Kidney glomerular epithelial cell (primary cell): ENCODE measurements at regions not wholly inside any gene's neighbourhood (a gene's known extent, or its start where the extent isn't known, plus 50 kb on each side); places are given as distances from the start of the nearest gene placed in this dataset.

Experiments
- DNase-seq: peaks from one replicate; lab custom pipeline; 2025; lab: John Stamatoyannopoulos, UW

DNA sequence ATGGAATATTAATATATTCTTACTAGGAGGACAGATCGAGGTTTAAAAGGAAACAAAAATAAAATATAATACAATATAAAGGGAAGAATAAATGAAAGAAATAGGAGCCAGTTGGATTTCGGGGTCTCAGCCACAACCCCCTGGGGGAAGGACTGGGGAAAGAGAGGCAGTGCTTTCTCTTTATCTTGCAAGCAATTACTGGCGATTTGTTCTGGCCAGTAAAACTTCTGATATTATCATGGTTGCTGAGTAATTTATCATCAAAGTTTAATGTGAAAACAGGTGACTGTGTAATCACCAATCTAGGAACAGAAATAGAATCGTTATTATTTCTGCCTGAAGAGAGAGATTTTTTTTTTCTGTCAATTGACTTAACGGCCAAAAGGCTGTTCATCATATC lies 917.7 kb upstream of the CELF4 start:
- DNase-seq = no peak

DNA sequence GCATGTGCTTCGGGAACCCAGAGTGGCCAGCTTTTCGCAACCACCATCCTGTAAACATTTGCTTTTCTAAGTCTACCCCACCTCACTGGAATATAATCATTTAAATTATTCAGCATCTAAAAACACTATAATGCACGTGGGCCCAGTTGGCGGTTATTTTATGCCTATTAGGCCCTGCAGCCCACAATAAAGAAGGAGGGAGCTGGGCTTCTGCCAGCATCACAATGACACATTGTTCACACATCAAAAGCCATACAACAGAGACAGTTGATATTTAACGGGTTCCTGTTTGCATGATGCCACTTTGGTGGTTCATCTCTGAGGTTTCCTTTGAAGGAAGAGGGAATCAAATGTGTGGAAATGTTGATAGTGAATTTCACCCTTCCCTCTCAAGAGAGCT lies 916.0 kb upstream of the CELF4 start:
- DNase-seq = no peak

DNA sequence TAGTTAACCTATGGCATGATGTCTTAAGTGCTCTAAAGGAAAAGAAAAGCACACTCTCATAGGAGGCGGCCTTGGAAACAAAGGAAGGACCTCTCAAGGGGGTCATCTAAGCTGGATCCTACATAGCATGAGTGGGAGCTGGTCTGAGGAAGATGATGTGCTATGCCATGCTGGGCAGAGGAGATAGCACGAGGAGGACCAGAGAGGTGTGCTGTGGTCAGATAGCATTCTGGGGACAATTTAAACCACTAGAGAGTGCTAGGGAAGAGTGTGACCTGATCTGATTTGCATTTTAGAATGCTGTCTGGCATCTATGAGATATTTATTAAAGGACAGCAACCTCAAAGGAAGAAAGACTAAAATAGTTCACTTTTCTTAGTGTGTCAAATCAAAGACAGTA lies 910.1 kb upstream of the CELF4 start:
- DNase-seq = no peak

DNA sequence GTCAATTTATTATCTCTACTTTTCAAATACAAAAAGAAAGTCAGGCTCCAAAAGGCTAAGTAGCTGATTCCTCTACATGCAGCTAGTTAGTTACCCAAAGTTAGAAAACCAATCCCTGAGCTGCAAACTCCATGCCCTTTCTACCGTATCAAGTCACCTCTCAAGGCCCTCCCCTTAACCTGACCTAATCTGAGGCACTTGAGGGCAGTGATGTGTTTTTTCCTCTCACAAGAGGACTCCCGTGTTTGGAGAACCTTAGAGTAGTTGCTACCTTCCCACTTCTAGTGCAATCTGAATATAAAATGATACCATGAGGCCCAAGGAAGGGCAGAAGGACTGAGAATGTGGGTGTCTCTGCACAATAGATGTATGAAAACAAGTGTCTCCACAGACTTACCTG lies 907.9 kb upstream of the CELF4 start:
- DNase-seq = no peak

DNA sequence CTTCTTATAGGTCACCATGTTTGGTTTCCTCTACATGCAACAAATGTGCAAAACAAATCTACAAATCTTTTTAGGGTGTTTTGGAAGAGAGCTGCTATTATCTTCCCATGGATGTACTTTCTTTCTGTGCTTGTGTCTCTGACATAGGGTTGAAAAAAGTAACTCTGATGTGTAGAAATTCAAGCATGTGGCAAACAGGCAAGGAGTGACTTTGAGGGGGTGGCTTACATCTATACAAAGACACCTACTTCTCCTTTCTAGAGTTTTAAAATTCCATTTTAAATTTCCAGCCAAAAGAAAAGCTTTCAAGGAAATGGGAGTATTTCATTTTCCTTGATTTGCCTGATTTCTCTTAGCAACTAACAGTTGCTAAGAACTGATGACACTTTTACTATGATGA lies 904.8 kb upstream of the CELF4 start:
- no peak for DNase-seq

DNA sequence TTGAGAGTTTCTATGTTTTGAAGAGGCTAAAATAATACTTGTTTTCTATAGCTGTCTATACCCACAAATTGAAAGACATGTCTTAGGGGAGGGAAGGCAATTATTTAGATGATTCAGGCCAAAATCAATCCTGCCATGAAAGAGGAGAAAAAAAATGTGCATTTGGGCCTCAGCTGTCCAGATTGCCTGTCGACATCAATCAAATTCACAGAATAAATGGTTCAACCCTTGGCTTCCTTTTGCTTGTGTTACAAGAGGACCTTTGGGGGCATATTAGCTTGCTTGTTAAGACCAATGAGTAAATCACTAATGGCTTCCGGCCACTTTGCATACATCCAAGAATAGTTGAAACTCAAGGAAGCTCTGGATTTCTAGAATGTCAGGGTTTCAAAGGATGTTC lies 900.8 kb upstream of the CELF4 start:
- no peak for DNase-seq

DNA sequence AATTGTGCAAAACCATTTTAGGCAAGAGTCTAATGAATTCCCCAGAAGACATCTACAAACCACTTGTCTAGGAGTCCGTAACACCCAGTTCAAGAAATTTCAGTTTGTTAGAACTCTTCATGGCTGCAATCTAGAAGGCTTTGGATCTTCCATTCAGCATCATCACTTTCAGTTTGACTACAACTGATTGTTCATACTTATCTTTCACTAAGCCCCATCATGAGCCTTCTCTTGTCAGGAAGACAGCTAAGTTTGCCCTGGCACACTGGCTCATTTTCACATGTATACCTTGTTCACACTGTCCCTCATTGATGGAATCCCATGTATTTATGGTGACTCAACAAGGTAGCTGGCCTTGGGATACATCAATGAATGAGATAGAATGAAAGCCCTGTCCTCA lies 898.4 kb upstream of the CELF4 start:
- no peak for DNase-seq

DNA sequence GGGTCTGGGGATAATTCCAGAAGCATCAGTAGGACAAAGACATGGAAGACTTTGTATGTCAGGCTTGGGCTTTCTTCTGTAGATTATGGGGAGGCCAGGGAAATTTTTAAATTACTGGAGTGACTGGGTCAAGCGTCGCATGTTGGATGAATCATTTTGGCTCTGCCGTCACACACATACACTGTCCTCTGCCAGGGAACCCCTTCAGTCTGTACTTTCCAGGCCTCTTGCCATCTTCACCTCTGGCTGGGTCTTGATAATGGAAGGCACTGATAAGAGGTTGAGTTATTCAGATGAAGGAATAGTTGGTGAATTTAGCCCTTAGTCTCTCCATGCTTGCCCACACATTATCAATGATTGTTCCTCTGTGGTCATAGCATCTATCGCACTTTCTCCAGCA lies 895.1 kb upstream of the CELF4 start:
- DNase-seq = no peak

DNA sequence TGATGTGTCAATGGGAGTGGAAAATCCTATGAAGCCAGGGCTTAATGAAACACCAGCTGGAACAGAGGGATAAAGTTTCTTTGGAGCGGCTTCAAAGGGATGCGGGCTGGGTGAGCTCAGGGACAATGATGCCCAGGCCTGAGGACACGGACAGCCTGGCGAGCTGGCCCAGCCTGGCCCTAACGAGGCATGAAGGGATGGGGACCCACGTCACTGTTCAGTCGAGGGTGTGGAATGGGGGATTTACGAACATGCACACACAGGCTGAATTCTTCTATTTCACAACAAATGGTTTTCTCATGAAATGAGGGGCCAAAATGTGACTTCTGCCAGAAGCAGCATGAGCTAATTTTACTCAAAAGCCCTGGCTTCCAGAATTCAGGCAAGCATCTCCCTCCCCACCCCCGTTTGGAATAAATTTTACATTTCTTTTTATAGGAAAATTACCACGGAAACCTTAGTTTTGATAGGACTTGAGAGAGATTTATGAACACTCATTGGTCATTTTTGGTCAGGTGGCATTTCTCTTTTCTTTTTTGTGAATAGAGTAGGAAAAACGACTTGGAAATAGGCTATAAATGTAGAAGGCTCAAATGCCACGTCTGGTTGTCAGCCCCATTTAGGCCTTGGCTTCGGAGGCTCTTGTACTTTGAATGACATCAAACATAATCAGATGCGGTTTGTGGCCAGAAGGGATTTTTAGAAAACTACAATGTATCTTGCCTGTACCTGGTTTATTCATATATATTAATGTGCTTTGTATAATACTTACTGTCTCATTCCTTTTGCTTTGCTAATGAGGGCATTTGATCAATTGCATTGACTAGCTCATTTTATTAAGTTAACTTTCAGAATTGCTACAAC lies 893.8 kb upstream of the CELF4 start:
- no peak for DNase-seq

DNA sequence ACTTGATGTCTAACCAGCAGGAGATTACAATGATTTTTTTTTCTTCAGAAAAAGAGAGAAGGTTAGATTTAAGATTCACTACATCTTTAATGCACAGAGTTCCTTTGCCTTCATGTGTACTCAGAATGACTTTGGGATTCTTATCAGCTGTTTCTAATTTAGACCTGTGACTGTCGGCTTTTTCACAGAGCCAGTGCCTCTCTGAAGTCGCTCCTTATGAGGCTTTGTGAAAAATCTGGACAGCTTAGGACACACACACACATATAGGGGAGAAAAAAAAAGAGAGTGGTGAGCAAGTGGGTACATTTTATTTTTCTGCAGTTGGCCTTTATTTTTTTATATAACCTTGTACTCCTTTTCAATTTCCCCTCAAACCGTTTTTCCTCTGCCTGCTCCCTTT lies 893.1 kb upstream of the CELF4 start:
- DNase-seq = no peak

DNA sequence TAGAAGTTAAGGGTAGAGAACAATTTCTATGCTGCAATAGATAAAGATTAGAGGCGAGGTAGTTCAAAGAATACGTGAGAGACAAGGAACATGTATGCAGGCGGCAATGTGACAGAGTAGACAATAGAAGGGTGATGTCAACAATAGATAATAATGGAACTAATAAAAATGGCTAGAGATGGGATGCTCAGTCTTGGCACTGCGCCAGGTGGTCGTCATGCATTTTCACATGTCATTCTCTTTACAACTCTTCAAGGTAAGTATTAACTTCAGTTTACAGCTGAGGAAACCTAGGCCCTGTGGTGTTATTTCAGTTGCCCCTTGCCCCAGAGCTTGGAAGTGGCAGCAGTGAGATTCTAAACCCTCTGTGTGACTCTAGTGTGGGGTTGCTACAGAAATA lies 890.7 kb upstream of the CELF4 start:
- DNase-seq = no peak

DNA sequence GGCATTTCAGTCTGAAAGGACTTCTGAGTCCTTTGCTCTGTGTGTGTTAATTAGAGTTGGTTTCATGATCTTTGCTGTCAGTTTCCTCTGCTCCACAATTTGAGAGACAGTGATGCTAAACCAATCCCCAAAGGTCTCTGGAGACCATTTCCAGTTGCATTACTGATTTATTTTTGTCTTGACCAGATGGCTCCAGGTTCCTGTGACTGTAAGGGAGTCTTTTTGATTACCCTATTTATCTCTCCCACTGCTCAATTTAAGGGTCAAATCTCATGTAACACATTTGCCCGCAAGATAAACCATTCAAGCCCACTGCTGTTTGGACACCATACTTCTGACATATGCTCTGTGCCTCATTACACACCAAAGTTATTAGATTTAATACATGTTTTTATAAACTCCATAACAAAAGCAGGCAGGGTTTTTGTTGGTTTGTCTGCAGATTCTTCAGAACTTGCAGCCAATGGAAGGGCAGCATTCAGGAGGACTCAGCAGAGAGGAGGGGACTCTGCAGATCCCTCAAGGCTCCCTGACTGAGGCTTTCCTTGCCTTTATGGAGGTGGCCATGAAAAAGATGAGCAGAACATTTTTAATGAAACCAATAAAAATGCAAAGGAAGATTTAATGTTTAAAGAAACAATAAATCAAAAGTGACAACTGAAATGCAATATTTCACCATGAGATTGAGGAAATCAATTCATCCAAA lies 889.3 kb upstream of the CELF4 start:
- DNase-seq = no peak

DNA sequence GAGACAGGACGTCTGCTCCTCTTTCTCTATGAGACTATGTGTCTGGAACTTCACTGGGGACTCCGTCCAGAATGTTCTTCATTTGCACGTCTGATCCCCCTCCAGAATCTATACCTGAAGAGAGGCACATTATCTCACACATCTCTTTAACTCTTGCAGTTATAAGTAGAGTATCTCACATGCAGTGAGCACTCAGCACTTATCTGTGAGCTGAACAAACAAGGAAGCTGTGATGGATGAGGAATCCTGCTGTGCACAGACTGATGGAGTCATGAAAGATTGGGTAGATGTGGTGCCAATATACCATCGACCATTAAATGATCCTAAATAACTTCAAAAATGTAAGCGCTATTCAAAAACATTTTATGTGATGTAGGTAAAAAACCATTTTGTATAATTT lies 888.3 kb upstream of the CELF4 start:
- DNase-seq = no peak

DNA sequence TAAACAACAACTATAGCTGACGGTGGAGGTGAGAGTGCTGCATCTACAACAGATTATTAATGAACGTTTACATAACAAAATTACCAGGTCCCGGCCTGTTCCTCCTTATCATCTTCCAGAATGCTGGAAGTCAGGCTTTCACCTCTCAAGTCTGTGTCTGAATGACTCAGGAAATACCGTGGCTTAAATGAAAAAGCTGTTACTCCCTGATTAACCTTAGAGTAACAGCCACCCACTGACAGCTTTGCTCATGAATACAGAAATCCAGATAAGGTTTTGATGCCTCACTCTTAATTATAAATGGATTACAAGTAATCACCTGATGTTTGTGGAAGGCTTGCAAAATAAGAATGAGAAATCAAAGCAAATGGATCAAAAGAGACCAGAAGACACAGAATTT lies 885.3 kb upstream of the CELF4 start:
- DNase-seq = no peak

DNA sequence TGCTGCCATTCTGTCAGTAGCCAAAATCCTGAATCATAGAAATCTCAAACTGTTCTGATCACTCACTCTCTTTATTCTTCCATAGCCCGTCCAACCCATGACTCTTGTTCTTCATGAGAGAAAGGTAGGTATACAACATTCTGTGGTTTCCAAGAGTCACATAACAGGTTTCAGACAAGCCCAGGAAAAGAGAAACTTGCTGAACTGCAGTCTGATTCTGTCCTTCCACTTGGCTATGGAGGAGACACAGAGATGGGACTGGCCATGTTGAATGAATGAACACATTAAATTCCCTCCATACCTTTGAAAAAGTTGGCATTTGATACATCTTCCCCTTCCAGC lies 880.2 kb upstream of the CELF4 start:
- no peak for DNase-seq

DNA sequence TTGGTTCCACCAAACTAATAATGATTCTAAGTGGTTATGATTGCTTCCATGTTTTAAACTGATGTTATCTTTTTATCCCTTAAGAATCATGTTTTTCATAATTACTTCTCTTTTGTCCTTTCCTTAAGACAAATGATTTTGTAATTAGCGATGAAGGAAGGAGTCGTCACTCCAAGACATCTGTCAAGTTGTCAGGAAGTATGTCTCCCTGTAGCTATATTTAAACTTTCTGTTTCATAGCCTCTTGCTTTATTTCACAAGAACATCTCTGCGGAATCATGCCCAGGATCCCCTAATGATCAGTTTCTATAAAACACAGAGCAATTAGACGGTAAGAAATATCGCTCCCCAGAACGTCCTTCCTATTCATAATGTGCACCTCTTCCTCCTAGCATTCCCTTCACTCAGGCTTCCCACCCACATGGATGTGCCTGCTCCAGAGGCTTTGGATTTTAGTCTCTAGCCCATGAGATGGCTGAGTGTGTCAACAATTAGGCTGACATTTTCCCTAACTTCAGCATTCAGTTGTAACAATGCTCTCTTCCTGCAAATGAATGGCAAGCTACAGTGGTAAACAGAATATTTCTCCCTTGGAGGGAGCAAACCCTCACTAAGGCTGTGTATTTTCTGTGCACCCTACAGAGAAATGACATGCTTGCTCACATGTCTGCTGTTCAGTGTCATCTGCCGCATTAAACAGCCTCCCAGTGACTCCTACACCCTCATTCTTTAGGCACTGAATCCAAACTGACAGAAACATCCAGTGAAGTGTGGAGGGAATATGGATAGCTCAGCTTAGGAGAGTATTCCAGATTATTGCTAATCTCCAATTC lies 879.6 kb upstream of the CELF4 start:
- DNase-seq = no peak

DNA sequence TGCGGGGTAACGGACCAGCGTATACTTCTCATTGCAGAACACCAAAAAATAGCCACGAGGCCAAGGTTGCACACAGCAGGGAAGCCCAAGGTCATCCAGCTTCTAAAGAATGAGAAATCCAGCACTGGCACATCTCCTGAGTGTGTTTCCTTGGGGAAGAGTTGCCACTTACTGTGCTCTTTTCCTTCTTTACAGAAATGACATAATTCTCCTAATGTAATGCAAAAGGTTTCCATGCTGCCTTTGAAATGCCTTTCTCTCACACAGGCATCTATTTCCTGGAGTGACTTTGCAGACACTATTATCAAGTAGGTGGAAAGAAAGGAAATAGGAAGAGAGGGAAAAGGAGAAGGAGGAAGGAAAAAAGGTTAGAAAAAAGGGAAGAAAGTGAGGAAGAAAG lies 862.1 kb upstream of the CELF4 start:
- DNase-seq = no peak

DNA sequence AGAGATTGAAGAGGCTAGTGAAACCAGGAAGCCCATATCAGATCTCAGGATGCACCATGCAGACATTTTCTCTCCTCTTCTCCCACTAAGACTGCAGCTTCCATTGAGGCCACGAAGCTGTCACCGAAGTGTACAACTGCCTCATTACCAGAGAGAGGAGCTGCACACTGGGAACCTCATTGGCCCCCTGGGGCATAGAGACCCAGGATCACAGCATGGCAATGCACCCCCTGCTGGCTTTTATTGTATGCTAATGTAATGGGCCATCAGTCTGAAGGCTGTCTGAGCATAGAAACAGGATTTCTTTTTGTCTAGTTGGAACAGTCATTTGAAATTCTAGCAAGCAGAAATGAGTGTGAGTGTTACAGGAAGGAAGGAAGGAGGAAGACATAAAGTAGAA lies 861.6 kb upstream of the CELF4 start:
- no peak for DNase-seq

DNA sequence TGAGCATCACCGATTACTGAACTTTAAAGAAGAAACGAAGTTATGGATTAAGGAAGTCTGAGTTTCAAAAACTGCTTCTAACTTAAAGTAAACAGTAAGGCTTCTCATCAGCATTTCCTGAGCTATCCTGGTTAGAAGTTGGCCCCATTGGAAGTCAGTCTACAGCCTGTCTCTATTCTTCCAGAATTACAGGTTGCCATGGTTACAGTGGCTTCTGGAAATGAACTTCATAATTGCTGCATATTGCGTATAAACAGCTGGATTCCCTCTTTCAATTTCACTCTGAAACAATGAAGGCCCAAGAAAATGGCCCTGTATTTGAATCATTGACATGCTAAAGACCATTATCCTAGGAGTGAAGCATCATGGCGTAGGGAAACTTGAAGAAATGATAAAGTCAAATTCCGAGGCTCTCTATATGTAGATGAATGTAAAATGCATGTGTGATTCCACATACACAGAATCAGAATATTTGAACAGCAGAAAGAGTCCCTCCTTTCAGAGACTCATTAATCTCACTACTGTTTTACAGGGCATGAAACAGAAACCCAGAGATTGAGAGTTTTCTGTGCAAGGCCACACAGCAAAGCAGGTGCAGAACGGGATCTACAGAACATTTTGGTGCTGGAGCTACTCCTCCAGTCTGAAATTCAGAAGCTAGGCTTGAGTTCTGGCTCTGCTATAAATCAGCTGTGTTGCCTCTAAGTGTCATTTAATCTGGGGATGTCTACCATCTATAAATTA lies 856.4 kb upstream of the CELF4 start:
- DNase-seq = no peak

DNA sequence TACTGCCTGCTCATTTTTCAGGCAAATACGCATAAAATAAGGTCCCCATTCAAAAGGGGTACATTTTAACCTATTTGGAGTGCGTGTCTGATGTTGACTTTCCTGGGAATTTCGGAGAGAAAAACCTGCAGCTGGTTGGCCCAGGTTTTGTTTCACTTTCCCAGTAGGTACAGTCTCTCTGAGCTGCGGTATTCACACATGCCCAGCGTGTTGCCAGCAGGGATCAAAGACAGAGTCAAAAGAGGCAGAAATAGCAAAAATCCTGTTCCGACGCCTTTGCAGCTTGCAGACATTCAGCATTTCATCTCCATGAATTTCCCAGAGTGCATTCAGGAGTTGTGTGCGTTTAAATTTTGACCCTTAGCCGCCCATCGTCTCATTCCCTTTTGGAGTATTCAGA lies 855.4 kb upstream of the CELF4 start:
- no peak for DNase-seq

DNA sequence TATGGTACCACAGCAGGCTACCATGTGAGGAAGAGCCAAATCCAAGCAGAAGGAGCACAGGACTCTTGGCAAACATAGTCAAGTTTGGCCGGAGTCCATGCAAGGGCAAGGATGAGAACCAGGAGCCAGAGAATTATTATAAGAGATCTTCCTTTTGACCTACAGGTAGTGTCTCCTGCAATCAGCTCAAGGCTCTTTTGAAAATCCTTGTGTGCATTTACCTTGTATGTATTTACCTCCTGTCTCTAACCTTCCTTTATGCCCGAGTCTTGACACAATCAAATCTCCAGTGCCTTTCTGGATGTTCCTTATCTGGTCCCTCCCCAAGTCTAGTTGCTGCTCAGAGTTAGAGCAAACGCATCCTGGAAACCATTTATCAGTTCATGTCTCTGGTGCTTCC lies 855.0 kb upstream of the CELF4 start:
- no peak for DNase-seq

DNA sequence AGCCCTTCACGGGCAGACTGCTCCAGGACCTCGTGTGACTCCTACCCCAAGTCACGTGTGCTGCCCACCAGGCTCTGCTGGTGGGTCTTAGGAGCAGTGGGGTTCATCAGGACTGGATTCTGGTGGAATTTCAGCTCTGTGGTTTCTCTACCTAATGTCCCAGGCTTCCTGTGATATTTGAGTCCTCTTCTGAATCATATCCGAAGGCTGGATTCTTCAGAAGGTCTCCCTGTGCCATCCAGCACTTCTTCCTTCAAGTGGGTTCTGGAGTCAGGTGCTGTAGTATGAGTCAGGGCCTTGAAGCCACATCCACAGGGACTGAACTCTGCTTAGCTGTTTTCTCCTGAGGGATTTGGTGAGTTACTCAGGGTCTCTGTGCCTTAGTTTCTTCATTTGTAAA lies 850.2 kb upstream of the CELF4 start:
- DNase-seq = no peak
